ENCODE measurements at regions not wholly inside any gene's neighbourhood (a gene's known extent, or its start where the extent isn't known, plus 50 kb on each side); places are given as distances from the start of the nearest gene placed in this dataset.

DNA sequence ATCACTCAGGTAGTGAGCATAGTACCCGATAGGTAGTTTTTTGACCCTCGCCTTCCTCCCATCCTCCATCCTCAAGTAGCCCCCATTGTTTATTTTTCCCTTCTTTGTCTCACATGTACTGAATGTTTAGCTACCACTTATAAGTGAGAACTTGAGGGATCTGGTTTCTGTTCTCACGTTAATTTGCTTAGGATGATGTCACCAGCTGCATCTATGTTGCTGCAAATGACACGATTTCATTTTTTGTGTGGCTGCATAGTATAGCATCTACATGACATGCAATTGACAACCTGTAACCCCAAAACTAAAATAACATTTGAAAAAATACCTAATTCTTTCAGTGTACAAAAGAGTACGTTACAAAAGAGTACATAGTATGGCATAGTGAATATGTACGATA, 254.0 kb upstream of the NOVA1 start:
- Histone ChIP-seq H3K9ac (no peak overlapping the region), H3K27ac (no peak overlapping the region), H3K4me2 (ENCODE audit: low read length) (no peak overlapping the region), H2AFZ (no peak overlapping the region), H3K36me3 (ENCODE audit: control insufficient read depth, insufficient read depth, low read length) (no peaks in the 10 kb centered on the region), H3K27me3 (ENCODE audit: control insufficient read depth, insufficient read depth, low read length) (no peaks in the 10 kb centered on the region), H3K9me3 (ENCODE audit: control insufficient read depth, low read length) (no peaks in the 10 kb centered on the region), H3K4me3 (ENCODE audit: low read depth, low read length) (no peak overlapping the region), H3K79me2 (no peaks in the 10 kb centered on the region), H3K4me1 (no peaks in the 10 kb centered on the region)
- TF ChIP-seq, protein P1, sequence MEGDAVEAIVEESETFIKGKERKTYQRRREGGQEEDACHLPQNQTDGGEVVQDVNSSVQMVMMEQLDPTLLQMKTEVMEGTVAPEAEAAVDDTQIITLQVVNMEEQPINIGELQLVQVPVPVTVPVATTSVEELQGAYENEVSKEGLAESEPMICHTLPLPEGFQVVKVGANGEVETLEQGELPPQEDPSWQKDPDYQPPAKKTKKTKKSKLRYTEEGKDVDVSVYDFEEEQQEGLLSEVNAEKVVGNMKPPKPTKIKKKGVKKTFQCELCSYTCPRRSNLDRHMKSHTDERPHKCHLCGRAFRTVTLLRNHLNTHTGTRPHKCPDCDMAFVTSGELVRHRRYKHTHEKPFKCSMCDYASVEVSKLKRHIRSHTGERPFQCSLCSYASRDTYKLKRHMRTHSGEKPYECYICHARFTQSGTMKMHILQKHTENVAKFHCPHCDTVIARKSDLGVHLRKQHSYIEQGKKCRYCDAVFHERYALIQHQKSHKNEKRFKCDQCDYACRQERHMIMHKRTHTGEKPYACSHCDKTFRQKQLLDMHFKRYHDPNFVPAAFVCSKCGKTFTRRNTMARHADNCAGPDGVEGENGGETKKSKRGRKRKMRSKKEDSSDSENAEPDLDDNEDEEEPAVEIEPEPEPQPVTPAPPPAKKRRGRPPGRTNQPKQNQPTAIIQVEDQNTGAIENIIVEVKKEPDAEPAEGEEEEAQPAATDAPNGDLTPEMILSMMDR (IDR thresholded peaks at IDR 0.05) = no peak

GRCh38 chr14:26855077-26855753, 257.4 kb upstream of the NOVA1 start:
- Histone ChIP-seq H3K4me3 (ENCODE audit: low read depth, low read length) (no peak overlapping the region), H3K4me2 (ENCODE audit: low read length) (no peak overlapping the region), H3K9me3 (ENCODE audit: control insufficient read depth, low read length) (no peaks in the 10 kb centered on the region), H2AFZ (no peak overlapping the region), H3K27ac (no peak overlapping the region), H3K27me3 (ENCODE audit: control insufficient read depth, insufficient read depth, low read length) (no peaks in the 10 kb centered on the region), H3K36me3 (ENCODE audit: control insufficient read depth, insufficient read depth, low read length) (no peaks in the 10 kb centered on the region), H3K4me1 (no peaks in the 10 kb centered on the region), H3K79me2 (no peaks in the 10 kb centered on the region), H3K9ac (no peak overlapping the region)
- TF ChIP-seq, protein P1 (IDR thresholded peaks at IDR 0.05) = no peak

- no peak overlapping the region for H3K27ac ChIP-seq
These were observed 259.2 kb upstream of the NOVA1 start for GRCh38 chr14:26856876-26857518.

GRCh38 chr14:26859483-26859882, 261.6 kb upstream of the NOVA1 start:
- TF ChIP-seq, protein P1 (IDR thresholded peaks at IDR 0.05) = no peak
- no peak overlapping the region for H3K9ac ChIP-seq
- no peak overlapping the region for H3K4me2 ChIP-seq (ENCODE audit: low read length)
- no peaks in the 10 kb centered on the region for H3K36me3 ChIP-seq (ENCODE audit: control insufficient read depth, insufficient read depth, low read length)
- H3K27me3 ChIP-seq (ENCODE audit: control insufficient read depth, insufficient read depth, low read length) = no peaks in the 10 kb centered on the region
- no peaks in the 10 kb centered on the region for H3K9me3 ChIP-seq (ENCODE audit: control insufficient read depth, low read length)
- no peaks in the 10 kb centered on the region for H3K79me2 ChIP-seq
- H2AFZ ChIP-seq = no peak overlapping the region
- no peak overlapping the region for H3K4me3 ChIP-seq (ENCODE audit: low read depth, low read length)
- no peaks in the 10 kb centered on the region for H3K4me1 ChIP-seq
- no peak overlapping the region for H3K27ac ChIP-seq

More at GRCh38 chr14:26856876-26857518, 259.2 kb upstream of the NOVA1 start:
- Histone ChIP-seq H3K4me1 (no peaks in the 10 kb centered on the region), H3K4me2 (ENCODE audit: low read length) (no peak overlapping the region), H3K9me3 (ENCODE audit: control insufficient read depth, low read length) (no peaks in the 10 kb centered on the region), H3K9ac (no peak overlapping the region), H2AFZ (no peak overlapping the region), H3K36me3 (ENCODE audit: control insufficient read depth, insufficient read depth, low read length) (no peaks in the 10 kb centered on the region), H3K4me3 (ENCODE audit: low read depth, low read length) (no peak overlapping the region), H3K79me2 (no peaks in the 10 kb centered on the region), H3K27me3 (ENCODE audit: control insufficient read depth, insufficient read depth, low read length) (no peaks in the 10 kb centered on the region)
- TF ChIP-seq, protein P1 (IDR thresholded peaks at IDR 0.05) = no peak

GRCh38 chr14:26860111-26860510, 262.3 kb upstream of the NOVA1 start:
- H3K79me2 ChIP-seq = no peaks in the 10 kb centered on the region
- no peak overlapping the region for H3K9ac ChIP-seq
- no peaks in the 10 kb centered on the region for H3K4me1 ChIP-seq
- H3K27me3 ChIP-seq (ENCODE audit: control insufficient read depth, insufficient read depth, low read length) = no peaks in the 10 kb centered on the region
- TF ChIP-seq, protein P1 (IDR thresholded peaks at IDR 0.05) = no peak
- no peak overlapping the region for H3K27ac ChIP-seq
- no peak overlapping the region for H3K4me2 ChIP-seq (ENCODE audit: low read length)
- H3K9me3 ChIP-seq (ENCODE audit: control insufficient read depth, low read length) = no peaks in the 10 kb centered on the region
- no peaks in the 10 kb centered on the region for H3K36me3 ChIP-seq (ENCODE audit: control insufficient read depth, insufficient read depth, low read length)
- no peak overlapping the region for H3K4me3 ChIP-seq (ENCODE audit: low read depth, low read length)
- no peak overlapping the region for H2AFZ ChIP-seq

Data from parathyroid adenoma (tissue), 2 donors.